HG03565 (cell line): ENCODE measurements at regions not wholly inside any gene's neighbourhood (a gene's known extent, or its start where the extent isn't known, plus 50 kb on each side); places are given as distances from the start of the nearest gene placed in this dataset.

Experiments
- ATAC-seq: cut with Tn5 transposase; IDR thresholded peaks from one replicate; pipeline ENCODE4 v1.9.1; 2021; ENCODE audit warnings: mild to moderate bottlenecking, moderate library complexity; ENCODE audit not compliant: unreplicated experiment

DNA sequence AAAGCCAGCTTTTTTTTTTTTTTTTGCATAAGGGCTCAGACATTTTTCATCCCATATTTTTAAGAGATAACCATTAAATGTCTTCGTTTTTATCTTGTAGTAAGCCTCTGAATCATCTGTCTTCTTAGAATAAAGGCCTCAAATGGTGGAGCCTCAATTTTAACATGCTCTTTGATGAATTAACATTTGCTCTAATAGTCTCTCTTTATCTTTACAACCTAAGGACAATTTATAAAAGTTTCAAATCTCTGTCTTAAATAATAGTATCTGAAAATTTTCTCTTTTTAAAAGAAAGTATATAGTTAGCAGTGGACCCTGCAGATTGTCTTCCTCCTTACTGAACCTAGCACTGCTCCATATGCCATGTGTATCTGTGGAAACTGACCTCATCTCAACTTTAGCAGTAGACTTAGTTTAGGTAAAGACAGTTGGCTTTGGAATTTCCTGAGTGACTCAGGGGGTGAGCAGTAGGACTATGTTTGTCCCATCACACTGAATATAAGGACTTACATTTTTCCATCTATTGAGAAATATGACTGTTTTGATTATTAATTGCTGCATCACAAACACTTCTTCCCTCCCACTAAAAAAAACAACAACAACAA, 1658.0 kb downstream of the STIM2 start:
- ATAC-seq: no peak

DNA sequence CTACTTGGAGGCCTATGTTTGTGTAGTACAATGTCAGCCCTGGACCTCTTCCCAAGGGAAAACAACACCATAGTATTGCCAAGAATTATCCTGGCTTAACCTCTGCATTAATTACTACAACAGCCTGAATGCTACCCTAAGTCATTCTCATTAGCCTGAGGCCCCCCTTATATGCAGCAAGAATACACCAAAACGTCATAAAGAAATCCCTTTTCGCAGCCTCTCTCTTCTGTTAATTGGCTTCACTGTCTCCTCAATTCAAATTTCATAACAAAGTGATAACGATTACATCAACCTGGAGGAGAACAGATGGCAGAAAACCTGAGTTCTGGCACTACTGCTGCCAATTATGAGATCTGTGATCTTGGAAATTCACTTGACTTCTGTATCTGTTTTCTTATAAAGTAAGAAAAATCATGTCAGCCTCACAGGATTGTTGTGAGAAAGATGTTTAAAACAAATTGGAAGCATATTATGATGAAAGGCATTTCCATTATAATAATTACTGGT, 1663.1 kb downstream of the STIM2 start:
- no peak for ATAC-seq

DNA sequence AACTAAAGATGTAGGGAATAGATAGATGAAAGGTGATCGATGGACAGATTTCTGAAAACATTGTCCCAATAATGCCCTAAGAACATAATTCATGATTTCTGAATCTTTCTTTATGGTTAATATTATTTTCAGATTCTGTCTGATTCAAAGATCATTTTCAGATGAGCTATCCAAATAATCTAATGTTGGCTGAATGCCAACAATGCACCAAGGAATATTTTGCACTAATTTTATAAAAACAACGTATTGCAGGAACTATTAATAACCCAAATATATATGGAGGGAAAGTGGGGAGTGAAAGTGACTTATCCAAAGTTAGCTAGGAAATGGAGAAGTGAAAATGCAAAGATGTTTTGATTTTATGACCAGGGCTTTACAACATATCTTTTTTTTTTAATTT, 1675.5 kb downstream of the STIM2 start:
- ATAC-seq: no peak

DNA sequence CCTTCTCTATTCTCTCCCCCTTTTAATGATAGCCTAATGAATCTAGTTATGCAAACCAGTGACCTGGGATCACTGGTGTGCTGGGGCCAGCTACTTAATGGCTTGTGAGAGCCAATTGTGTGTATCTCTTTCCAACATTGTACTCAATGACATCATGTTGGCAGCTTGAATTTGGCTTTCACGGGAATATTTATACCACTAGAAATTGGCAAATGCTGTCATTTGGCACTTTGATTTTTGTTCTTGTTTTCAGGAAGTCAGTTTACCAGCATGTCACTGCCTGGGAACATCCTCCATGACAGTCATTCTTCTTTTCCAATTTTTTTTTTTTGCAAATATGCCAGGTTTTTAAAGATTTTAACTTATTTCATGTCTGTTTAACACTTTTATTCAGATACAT, 1685.3 kb downstream of the STIM2 start:
- ATAC-seq: no peak

DNA sequence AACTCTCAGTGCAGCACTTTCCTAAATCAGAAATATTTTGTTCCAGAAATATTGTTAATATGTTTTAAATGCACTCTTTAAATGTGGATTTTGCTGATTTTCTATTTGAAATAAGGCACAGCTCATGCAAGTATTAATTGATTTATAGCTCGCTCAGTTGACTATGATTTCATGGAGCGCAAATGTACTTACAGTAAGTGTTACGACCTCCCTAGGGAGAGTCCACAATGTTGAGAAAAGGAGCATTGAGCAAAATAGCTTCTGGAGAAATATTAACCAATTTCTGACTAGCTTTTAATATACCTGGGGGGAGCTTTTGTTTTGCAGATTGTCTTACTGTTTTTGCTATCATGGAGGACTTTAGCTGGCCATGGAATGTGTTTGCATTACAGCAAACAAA, 1687.5 kb downstream of the STIM2 start:
- no peak for ATAC-seq

DNA sequence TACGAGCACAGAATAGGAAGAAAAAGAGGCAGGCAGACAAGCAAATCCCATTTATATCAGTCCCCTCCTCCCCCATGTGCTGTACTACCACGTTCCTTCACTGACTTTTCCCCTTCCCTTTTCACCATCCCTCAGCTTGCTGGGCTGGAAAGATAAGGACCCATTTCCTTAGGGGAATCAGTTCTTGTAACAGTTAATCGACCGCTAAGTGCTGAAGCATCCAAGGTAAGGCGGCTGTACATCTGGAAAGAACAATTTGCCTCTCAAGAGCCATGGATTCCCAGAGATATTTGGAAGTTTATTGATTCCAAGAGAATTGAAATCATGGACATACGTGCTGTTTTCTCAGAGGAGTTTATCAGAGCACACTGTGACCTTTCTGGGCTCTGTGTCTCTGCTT, 1688.0 kb downstream of the STIM2 start:
- no peak for ATAC-seq

DNA sequence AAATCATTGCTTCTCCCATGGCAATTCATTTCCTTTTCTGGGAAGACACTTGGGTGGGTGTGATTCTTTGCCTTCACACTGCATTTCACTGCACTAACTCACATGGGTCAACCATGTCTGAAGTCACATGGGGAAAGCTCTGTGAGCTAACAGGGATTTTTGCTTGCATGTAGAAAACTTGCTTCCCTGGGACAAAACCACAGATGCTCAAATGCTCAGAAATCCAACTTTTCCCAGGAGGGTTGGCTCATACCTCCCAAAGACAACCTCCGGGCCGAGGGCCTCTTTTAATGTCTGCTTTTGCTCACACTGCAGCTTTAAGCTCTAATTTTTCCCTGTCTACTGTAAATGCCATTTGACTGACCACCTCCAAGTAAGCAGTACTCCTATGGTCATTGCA, 1695.2 kb downstream of the STIM2 start:
- ATAC-seq: no peak

DNA sequence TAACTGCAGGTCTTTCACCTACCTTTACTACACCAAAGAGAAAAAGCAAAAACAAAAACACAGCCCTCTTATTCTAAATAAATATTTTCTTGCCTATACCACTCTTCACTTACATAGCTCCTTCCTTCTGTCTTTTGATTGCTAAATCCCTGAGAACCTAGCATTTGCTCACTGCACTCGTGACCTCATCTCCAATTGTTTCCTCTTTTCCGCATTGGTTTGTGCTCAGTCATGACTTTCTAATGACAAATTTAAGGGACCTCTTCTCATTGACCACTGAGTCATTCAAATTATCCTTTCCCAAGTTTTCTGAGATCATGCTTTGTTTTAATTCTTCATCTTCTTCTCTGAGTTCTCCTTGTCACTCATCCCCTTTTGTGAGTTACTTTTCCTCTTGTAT, 1697.1 kb downstream of the STIM2 start:
- ATAC-seq: no peak

DNA sequence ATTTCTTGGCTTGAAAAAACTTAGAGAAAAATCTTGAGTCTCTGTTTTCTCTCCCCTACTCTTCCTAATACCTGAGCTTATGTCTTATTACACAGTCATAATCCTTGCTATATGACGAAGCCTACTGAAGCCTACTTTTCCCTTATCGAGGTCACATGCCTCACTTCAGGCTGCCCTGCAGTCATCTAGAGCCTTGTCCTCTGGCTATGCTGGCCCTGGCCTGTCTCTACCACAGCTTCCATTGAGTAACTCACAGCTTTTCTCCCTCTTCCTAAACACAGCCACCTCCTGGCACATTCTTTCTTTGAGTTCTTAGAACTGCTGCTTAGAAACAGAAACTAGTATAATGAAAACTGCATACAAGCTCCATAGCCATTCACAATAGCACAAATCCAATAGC, 1698.3 kb downstream of the STIM2 start:
- no peak for ATAC-seq

DNA sequence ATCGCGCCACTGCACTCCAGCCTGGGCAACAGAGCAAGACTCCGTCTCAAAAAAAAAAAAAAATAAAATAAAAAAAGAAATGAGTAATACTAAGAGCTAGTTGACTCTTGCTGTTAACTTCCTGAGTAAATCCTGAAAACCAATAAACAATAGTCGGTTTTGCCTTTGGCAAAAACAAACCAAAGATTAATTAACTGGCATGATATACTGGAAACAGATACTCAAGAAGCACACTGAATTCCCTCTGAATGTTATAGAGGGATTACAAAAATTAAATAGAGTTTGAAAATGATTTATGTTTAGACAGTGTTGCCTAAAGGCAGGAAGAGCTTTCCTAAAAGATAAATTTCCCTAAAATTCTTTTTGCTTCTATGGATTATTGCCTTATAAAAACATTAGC, 1702.3 kb downstream of the STIM2 start:
- ATAC-seq: no peak

DNA sequence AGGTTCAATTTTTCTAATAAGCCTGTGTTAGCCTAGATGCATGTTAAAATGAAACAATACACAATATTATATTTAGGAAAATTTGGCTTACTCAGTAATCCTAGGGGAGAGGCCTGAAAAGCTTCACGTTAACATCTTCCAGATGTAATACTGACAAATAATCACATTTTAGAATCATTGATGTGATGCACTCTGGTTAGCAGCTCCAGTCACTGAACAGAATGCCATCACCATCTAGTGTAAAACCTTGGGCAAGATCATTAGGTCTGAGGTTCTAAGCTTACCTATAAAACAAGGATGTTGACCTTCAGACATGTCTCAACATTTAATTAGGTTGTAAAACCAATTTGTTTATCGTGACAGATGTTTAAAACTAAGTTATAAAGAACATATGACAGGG, 1704.8 kb downstream of the STIM2 start:
- no peak for ATAC-seq

DNA sequence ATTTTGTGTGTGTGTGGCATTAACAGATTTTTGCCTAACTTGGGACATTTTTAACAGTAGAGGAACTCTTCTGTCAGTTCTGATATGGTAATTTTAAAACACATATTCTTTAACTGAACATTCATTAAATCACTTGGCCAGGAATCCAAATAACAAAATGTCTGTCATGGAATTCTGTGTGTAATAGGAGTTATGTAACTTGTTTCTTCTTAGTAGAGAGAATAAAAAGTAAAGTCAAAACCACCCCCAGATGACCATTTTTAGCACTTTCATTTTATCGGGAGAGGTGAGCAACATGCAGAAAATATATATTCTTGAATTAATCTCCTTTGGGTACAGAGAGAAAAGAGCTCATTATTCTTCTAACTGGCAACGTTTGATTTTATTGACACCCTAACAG, 1740.3 kb downstream of the STIM2 start:
- no peak for ATAC-seq

DNA sequence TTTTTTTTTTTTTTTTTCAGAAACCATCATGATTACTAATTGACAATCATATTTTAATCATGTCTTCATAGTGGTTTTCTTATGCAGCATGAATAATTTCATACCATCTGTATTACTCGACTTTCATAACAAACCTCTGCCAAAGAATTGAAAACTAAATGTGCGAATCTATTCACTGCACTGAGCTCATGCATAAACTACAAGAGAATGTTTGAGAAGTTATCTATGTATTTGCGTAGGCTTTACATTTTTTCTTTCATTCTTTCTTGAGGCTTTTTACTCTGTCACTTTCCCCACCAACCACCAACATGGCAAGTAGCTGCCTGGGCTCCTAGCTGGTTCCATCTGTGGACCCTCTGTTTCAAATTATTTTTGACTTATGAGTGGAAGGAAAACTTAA, 1761.0 kb downstream of the STIM2 start:
- ATAC-seq: no peak

DNA sequence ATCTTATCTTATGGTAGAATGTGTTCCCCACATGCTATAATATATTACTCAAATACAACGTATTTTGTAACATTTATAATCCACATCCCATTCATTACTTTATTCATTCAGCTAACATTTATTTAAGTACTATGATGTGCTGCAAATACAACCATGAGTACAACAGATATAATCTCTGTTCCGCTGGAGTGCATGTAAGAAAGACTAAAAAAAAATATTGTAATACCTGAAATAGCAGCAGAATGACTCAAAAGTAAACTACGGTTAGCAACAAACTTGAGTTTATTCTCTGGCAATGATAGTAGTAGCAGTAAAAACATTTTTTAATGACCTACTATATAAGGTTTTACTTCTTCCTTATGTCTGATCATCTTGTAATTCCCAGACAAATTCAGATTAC, 1776.3 kb downstream of the STIM2 start:
- no peak for ATAC-seq

DNA sequence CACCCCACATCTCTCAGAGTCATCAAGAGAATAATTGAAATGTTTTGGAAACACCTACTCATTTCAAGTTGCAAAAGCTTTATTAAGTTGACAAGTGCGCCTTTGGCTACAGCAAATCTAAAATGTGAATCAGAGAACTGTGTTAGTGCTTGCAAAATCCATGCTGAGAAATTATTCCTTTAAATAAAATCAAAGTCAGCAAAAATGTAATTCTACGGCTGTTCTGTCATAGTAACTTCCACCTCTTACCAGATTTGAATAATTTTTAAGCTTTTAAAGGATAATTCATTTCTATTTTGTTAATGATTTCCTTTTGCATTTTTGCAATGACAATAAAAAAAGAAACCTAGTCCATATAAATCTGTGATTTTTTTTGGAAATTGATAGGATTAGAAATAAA, 1779.1 kb downstream of the STIM2 start:
- ATAC-seq: no peak

DNA sequence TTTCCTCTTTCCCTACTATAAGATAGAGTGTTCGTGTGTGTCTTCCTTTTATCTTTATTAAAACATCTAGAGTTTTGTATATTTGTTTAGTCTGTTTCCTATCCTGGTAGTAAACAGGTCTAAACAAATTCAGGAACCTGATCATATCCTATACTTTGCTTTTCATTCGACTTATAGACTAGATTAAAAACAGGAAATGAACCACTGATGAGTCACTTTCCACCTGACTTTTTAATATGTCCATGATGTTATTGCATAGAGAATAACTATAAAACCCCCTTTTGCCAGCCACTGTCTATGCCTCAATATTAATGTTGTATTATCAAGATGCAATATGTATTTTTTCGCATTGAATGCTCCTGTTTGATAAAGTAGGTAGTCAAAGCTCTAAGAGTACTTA, 1794.0 kb downstream of the STIM2 start:
- no peak for ATAC-seq

DNA sequence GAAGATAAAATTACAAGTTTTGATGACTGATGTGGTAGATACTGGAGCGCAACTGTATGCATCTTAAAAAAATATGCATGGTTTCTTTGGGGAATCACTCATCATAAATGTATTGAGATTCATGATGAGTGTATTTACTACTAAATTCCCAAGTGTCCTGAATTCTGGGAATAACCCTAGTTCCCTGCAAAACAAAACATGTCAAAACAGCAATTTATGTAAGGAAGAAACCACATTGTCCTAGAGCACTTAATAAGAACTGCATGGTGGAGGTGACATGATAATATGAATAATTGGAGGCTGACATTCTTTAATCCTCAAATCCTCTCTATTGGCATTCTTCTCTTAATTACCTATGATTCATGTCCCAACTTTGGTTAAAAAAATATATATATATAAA, 1804.7 kb downstream of the STIM2 start:
- ATAC-seq: no peak

DNA sequence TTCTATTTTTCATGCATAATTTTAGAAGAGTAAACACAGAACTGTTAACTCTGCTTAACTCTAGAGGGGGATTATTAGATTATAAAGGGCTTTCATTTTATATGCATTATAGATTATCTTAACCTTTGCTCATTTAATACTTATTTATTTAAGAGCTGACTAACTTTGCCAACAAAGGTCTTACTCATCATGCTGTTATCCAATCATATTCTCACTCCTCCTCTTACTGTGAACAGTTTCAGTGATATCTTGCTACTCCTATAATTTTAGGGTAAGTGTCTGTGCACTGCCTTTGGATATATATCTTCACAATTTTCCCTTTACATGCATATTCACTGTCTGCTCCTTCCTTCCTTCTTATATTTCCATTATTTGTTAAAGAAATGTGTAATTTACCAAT, 1814.9 kb downstream of the STIM2 start:
- no peak for ATAC-seq

DNA sequence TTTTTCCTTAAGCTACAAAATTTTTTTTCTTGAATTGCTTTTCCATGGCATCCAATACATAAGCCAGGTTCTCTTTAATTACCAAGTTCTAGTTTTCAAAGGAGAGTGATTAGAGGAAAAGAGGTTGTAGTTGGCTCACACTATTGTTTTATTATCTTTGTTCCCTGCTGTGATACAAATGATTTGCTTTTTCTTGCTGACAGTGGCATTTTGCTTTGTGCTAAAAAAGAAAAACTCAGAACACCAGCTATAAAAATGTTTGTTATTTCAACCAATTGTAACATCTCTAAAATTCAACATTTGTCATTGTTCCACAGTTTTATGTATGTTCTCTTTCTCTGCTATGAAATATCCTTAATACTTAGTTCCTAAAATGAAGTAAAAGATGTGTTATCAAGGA, 1817.2 kb downstream of the STIM2 start:
- no peak for ATAC-seq

DNA sequence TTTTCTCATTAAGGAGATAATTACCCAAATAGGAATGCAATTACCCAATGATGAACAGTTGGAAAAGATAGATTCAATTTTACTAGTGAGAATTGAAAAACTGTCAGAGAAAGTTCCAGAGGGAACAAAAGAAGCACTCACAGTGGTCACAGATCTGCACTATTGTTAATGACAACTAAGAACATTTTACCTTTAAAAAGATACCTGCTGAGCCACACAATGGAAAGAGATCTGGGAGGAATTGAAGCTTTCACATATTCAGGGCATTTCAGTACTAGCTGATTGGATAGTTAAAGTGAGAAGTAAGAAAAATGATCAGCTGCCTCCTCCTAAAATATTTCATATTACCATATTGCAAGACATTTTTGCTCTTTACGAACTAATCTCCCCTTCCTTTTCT, 1822.2 kb downstream of the STIM2 start:
- ATAC-seq: no peak

DNA sequence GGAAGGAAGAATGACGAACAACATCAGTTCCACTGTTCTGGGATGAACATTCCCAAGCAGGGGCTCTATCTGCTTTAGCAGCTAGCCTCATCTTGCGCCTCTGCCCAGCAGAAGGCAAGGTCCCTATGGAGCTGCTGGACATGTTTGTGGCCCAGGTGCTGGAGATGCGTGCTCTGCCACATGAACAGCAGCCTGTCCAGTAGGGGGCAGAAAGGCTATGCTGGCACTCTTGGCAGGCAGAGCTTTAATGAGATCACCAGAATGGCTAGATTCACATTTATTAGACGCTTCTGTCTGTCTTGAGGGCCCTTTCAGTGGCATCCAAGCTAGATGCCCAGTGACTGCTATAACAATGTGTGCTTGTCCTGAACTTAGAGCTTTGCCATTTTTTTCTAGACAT, 1826.0 kb downstream of the STIM2 start:
- ATAC-seq: no peak

DNA sequence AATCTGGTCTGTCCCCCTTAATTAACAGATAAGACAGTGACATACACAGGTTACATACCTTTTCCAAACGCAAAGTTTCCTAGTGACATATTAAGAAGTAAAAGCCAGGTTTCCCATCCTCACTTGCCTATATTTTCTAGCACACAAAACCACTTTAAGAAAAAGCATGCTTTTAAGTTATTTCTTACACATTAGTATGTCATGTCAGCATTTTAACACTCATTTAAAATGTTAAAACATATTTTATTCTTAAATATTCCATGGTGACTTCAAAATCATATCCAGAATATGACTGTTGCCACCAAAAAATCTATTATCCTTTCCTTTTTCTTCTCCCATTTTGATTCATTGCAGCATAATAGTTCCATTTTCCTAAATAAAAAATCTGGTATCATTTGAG, 1830.2 kb downstream of the STIM2 start:
- no peak for ATAC-seq

DNA sequence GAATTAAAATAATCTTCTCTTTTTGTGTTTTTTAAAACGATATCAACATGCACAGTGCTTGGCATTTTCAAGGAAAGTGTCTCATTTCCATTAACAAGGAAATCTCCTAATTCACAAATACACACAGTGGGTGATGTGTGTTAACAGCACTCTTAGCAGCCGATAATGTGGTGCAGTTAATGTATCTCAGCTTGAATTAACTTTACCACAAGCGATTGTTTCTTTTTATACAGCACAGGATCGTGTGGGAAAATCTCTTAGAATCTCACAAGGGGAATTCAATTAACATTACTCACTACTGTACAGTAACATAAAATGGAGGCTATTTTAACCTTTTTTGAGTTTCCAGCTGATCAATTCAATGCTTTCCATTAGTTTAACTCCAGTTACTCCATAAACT, 1841.9 kb downstream of the STIM2 start:
- ATAC-seq: no peak

DNA sequence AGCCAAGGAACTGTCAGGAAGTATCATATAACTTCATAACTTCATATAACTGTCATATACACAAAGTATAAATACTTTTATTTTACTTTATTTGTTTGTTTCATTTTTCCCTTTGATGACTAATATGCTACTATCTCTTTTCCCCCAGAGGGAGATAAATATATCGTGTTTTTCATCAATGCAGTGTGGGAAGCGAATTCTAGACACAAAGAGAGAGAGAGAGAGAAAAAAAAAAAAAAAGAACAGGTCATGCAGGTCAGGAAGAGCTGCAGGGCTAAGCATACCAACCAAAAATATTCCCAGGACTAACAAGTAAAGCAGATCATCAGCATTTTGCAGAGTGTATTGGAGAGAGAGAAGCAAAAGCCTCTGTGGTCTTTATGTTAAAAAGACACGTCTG, 1849.2 kb downstream of the STIM2 start:
- no peak for ATAC-seq
